ENCODE measurements at regions not wholly inside any gene's neighbourhood (a gene's known extent, or its start where the extent isn't known, plus 50 kb on each side); places are given as distances from the start of the nearest gene placed in this dataset.

DNA sequence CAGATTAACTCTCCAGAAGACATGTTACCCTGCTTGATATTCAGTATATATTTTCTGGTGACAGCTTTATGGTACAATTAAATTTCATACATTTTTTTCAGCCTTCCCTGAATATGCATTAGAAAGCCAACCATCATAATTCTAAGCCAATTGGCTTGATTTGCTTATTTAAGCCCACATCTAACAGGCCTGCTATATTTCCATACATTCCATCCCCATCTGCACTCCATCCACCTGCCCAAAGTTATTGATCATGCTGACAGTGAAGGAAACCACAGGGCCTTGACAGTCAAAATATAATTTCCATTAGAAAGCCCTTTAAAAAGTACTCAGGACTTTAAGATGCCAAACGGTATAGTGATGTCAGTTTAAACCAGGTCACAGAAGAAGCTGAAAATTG lies 164.3 kb downstream of the GXYLT1 start:
- CTCF ChIA-PET, result no interaction called here
- H3K4me3 ChIP-seq (ENCODE audit: low read depth, low read length), result no peak overlapping the region
- POLR2A ChIA-PET, result no interaction called here
- DNase-seq (ENCODE audit: low read depth, low spot score), result no peak
- TF ChIP-seq, protein P1, sequence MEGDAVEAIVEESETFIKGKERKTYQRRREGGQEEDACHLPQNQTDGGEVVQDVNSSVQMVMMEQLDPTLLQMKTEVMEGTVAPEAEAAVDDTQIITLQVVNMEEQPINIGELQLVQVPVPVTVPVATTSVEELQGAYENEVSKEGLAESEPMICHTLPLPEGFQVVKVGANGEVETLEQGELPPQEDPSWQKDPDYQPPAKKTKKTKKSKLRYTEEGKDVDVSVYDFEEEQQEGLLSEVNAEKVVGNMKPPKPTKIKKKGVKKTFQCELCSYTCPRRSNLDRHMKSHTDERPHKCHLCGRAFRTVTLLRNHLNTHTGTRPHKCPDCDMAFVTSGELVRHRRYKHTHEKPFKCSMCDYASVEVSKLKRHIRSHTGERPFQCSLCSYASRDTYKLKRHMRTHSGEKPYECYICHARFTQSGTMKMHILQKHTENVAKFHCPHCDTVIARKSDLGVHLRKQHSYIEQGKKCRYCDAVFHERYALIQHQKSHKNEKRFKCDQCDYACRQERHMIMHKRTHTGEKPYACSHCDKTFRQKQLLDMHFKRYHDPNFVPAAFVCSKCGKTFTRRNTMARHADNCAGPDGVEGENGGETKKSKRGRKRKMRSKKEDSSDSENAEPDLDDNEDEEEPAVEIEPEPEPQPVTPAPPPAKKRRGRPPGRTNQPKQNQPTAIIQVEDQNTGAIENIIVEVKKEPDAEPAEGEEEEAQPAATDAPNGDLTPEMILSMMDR (IDR thresholded peaks at IDR 0.05; ENCODE audit: insufficient read depth, low read length, missing control alignments), result no peak

DNA sequence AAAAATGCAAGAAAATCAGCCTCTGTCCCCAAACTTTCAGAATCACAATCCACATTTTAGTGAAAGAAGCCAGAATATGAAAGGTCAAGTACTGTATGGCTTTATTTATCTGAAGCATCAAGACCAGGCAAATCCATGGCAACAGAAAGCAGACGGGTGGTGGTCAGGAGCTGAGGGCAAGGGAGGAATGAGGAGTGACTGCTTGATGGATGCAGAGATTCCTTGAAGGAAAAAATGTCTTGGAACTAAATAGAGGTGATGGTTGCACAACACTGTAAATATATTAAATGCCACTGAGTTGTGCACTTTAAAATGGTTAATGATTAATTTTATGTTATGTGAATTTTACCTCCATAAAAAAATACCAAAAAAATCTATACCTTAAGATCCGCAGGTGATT lies 165.1 kb downstream of the GXYLT1 start:
- TF ChIP-seq, protein P1 (IDR thresholded peaks at IDR 0.05; ENCODE audit: insufficient read depth, low read length, missing control alignments), result no peak
- CTCF ChIA-PET, result no interaction called here
- no peak overlapping the region for H3K4me3 ChIP-seq (ENCODE audit: low read depth, low read length)
- DNase-seq (ENCODE audit: low read depth, low spot score), result no peak
- POLR2A ChIA-PET, result no interaction called here

GRCh38 chr12:41972598-41972997 lies 172.1 kb downstream of the GXYLT1 start:
- ChIA-PET POLR2A (no interaction called here), CTCF (interaction anchor here (0.9 kb wide), 1 partner anchor 9 kb away, joined by 3 read pairs; no protein-coding TSS in a partner anchor)
- TF ChIP-seq, protein P1 (IDR thresholded peaks at IDR 0.05; ENCODE audit: insufficient read depth, low read length, missing control alignments), result no peak
- DNase-seq (ENCODE audit: low read depth, low spot score), result no peak
- no peak overlapping the region for H3K4me3 ChIP-seq (ENCODE audit: low read depth, low read length)

DNA sequence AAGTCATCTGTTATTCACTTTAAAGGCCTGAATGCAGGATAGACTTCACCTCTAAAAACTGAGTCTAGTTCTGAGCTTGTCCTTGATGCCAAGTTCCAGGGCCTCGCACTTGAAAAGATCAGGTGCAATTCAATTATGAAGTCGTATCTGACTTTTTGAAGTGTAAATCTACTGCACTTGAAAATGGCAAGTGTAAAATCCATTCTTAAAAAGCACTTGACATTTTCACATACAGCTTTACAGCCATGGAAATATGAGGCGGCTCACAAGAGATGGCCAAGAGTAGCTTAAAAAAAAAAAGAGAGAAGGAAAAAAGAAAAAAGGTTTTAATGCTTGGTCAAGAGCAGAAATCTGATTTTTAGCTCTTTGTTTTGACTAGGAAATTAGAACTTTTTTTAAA lies 172.5 kb downstream of the GXYLT1 start:
- no peak overlapping the region for H3K4me3 ChIP-seq (ENCODE audit: low read depth, low read length)
- DNase-seq (ENCODE audit: low read depth, low spot score), result no peak
- TF ChIP-seq, protein P1 (IDR thresholded peaks at IDR 0.05; ENCODE audit: insufficient read depth, low read length, missing control alignments), result no peak
- ChIA-PET POLR2A (no interaction called here), CTCF (interaction anchor here (0.9 kb wide), 1 partner anchor 9 kb away, joined by 3 read pairs; no protein-coding TSS in a partner anchor)

GRCh38 chr12:41970744-41971143 lies 173.9 kb downstream of the GXYLT1 start:
- CTCF ChIA-PET, result no interaction called here
- POLR2A ChIA-PET, result no interaction called here
- DNase-seq (ENCODE audit: low read depth, low spot score), result no peak
- TF ChIP-seq, protein P1 (IDR thresholded peaks at IDR 0.05; ENCODE audit: insufficient read depth, low read length, missing control alignments), result no peak
- H3K4me3 ChIP-seq (ENCODE audit: low read depth, low read length), result no peak overlapping the region

- no peak for DNase-seq (ENCODE audit: low read depth, low spot score)
- CTCF ChIA-PET, result no interaction called here
- TF ChIP-seq, protein P1 (IDR thresholded peaks at IDR 0.05; ENCODE audit: insufficient read depth, low read length, missing control alignments), result no peak
- POLR2A ChIA-PET, result no interaction called here
- no peak overlapping the region for H3K4me3 ChIP-seq (ENCODE audit: low read depth, low read length)
Observed at GRCh38 chr12:41968599-41968998, 176.1 kb downstream of the GXYLT1 start.

Data from AG04449 (cell line).